Lower leg skin (tissue), 3 donors: ENCODE measurements at regions not wholly inside any gene's neighbourhood (a gene's known extent, or its start where the extent isn't known, plus 50 kb on each side); places are given as distances from the start of the nearest gene placed in this dataset.

Experiments
- CTCF ChIP-seq, 3 donors: fragments of 450-650 bp; IDR thresholded peaks; one replicate each; pipeline ENCODE4 v1.5.1; 2016; ENCODE audit warnings: antibody characterized with exemption in 3 of 3, mild to moderate bottlenecking in 3 of 3, moderate library complexity in 2 of 3
- POLR2A ChIP-seq, 2 donors: fragments of 450-650 bp; IDR thresholded peaks; one replicate each; pipeline ENCODE4 v1.6.1; 2016 to 2017; ENCODE audit warnings: antibody characterized with exemption in 2 of 2, mild to moderate bottlenecking in 1 of 2, moderate library complexity in 1 of 2

GRCh38 chr4:173834151-173834550 lies 304.1 kb upstream of the HAND2 start:
- TF ChIP-seq POLR2A (IDR thresholded peaks at IDR 0.05) (no peak), CTCF (IDR thresholded peaks at IDR 0.05) (no peak)
